B cell (primary cell): ENCODE measurements at regions not wholly inside any gene's neighbourhood (a gene's known extent, or its start where the extent isn't known, plus 50 kb on each side); places are given as distances from the start of the nearest gene placed in this dataset.

ENCODE experiments used
- ATAC-seq: fragments of 200-7000 bp; cut with Tn5 transposase; one replicate; pipeline ENCODE4 v1.10.0; 2021; ENCODE audit warnings: low read depth, mild to moderate bottlenecking, moderate number of reproducible peaks, moderate library complexity
- CTCF ChIA-PET: fragments of 350-600 bp; sonication (Branson Sonifier 250); formaldehyde crosslinking; loops from one replicate; lab custom pipeline; 2021; ENCODE audit warnings: antibody characterized with exemption, inconsistent platforms; lab: Charles Lee
- POLR2A ChIA-PET: fragments of 350-600 bp; sonication (Branson Sonifier 250); formaldehyde crosslinking; loops from one replicate; lab custom pipeline; 2021; ENCODE audit warnings: antibody characterized with exemption; lab: Charles Lee
- DNase-seq: peaks from one replicate; pipeline ENCODE4 v3.0.0; 2013
- H2AFZ ChIP-seq: 2 replicates; pipeline ENCODE4 v1.6.1; 2012; ENCODE audit warnings: mild to moderate bottlenecking, low read depth, low read length; ENCODE audit not compliant: insufficient read depth, poor library complexity, severe bottlenecking
- H3K27ac ChIP-seq, 2 donors: 1 replicate in 1 of 2; 2 replicates in 1 of 2; pipeline ENCODE4 v1.5.1; 2012 to 2013; ENCODE audit warnings: low read length in 2 of 2, mild to moderate bottlenecking in 2 of 2, moderate library complexity in 1 of 2
- H3K27me3 ChIP-seq, 4 experiments: fragments of 200-600 bp in 1 of 4; sonication (generic) in 1 of 4; replicated peaks in 1 of 4; 1 replicate in 2 of 4; 2 replicates in 2 of 4; pipeline versions ENCODE4 v1.6.1 to v1.7.0; 2013 to 2016; ENCODE audit warnings: low read length in 3 of 4, mild to moderate bottlenecking in 2 of 4, mixed read lengths in 1 of 4, moderate library complexity in 1 of 4; ENCODE audit not compliant: insufficient read depth in 4 of 4, control insufficient read depth in 3 of 4; ENCODE audit errors: control extremely low read depth in 1 of 4
- H3K36me3 ChIP-seq, 2 experiments: replicated peaks in 1 of 2; 1 replicate in 1 of 2; 2 replicates in 1 of 2; pipeline versions ENCODE4 v1.6.1 to v1.7.1; 2013; ENCODE audit warnings: low read length in 1 of 2; ENCODE audit not compliant: insufficient read depth in 2 of 2, control insufficient read depth in 1 of 2; ENCODE audit errors: control extremely low read depth in 1 of 2, extremely low read depth in 1 of 2
- H3K4me1 ChIP-seq, 2 donors: fragments of 200-600 bp in 1 of 2; sonication (generic) in 1 of 2; 1 replicate in 1 of 2; 2 replicates in 1 of 2; pipeline versions ENCODE4 v1.5.1 to v1.6.1; 2013 to 2017; ENCODE audit warnings: low read length in 2 of 2; ENCODE audit not compliant: control insufficient read depth in 2 of 2, insufficient read depth in 2 of 2
- H3K4me2 ChIP-seq: replicated peaks from 2 replicates; pipeline ENCODE3; 2012; ENCODE audit warnings: mild to moderate bottlenecking, low read depth, low read length; ENCODE audit not compliant: poor library complexity, severe bottlenecking
- H3K4me3 ChIP-seq, 5 experiments: fragments of 200-600 bp in 1 of 5; sonication (generic) in 1 of 5; 1 replicate in 3 of 5; 2 replicates in 2 of 5; pipeline versions ENCODE4 v1.5.1 to v1.7.0; 2011 to 2016; ENCODE audit warnings: low read length in 4 of 5, mild to moderate bottlenecking in 4 of 5, low read depth in 2 of 5, control low read depth in 1 of 5, moderate library complexity in 1 of 5; ENCODE audit not compliant: insufficient read depth in 1 of 5; ENCODE audit errors: control extremely low read depth in 1 of 5, extremely low read depth in 1 of 5
- H3K79me2 ChIP-seq: fragments of 200-600 bp; sonication (generic); one replicate; pipeline ENCODE4 v1.6.0; 2016; ENCODE audit warnings: low read length; ENCODE audit not compliant: control insufficient read depth, insufficient read depth
- H3K9ac ChIP-seq: fragments of 200-600 bp; sonication (generic); 2 replicates; pipeline ENCODE4 v1.6.1; 2017; ENCODE audit warnings: mild to moderate bottlenecking, low read length, moderate library complexity
- H3K9me3 ChIP-seq, 3 donors: one replicate each; pipeline versions ENCODE4 v1.6.1 to v1.7.1; 2013; ENCODE audit warnings: low read length in 2 of 3; ENCODE audit not compliant: control insufficient read depth in 2 of 3, insufficient read depth in 1 of 3; ENCODE audit errors: control extremely low read depth in 1 of 3
- H4K20me1 ChIP-seq: 2 replicates; pipeline ENCODE4 v1.6.0; 2012; ENCODE audit warnings: mild to moderate bottlenecking, low read length; ENCODE audit not compliant: insufficient read depth, control insufficient read depth, poor library complexity, severe bottlenecking
- H3K27ac Mint-ChIP-seq: one replicate; pipeline ENCODE4 v1.8.0; 2021; ENCODE audit warnings: mixed read lengths
- H3K27me3 Mint-ChIP-seq: one replicate; pipeline ENCODE4 v1.8.0; 2021; ENCODE audit warnings: mixed read lengths
- H3K4me1 Mint-ChIP-seq: one replicate; pipeline ENCODE4 v1.8.0; 2021; ENCODE audit warnings: mixed read lengths
- H3K4me3 Mint-ChIP-seq: one replicate; pipeline ENCODE4 v1.8.0; 2021; ENCODE audit warnings: mixed read lengths
- H3K9me3 Mint-ChIP-seq: one replicate; pipeline ENCODE4 v1.8.0; 2022; ENCODE audit warnings: mixed read lengths; ENCODE audit not compliant: insufficient read depth
- EZH2 ChIP-seq: IDR thresholded peaks from 2 replicates; pipeline ENCODE4 v1.6.1; 2012; ENCODE audit warnings: borderline replicate concordance, low read depth, mild to moderate bottlenecking, moderate library complexity, low read length; ENCODE audit not compliant: insufficient read depth, poor library complexity, severe bottlenecking
- WGBS: methylation state at CpG from one replicate; pipeline ENCODE4 v1.1.5; 2013; ENCODE audit warnings: missing lambda C conversion rate; ENCODE audit not compliant: insufficient coverage; 5-methylcytosine and 5-hydroxymethylcytosine counted together
- intact Hi-C: fragments of 100-400 bp; cut with micrococcal nuclease; formaldehyde crosslinking; loops from one replicate; pipeline ENCODE4 v1.10.0; 2022
- TF ChIP-seq, protein P1 (sequence below): fragments of 200-600 bp; IDR thresholded peaks from one replicate; pipeline ENCODE4 v1.8.0; 2022; ENCODE audit warnings: antibody characterized with exemption, mild to moderate bottlenecking

- ChIA-PET POLR2A (no interaction called here), CTCF (no interaction called here)
- no peak for DNase-seq
- 94% methylated on average over 6 of the region's 6 CpGs for WGBS
- Mint-ChIP-seq H3K27ac (no peak overlapping the region), H3K4me1 (no peaks in the 10 kb centered on the region), H3K27me3 (no peaks in the 10 kb centered on the region), H3K9me3 (no peaks in the 10 kb centered on the region), H3K4me3 (no peak overlapping the region)
- intact Hi-C loops: no loop called here
- H4K20me1 ChIP-seq: no peaks in the 10 kb centered on the region
- peaks cover 0 to 4% (median 0%) of the 10 kb centered on the region in 4 experiments for H3K27me3 ChIP-seq
- no peak overlapping the region for H3K27ac ChIP-seq
- no peaks in the 10 kb centered on the region for H3K36me3 ChIP-seq
- H3K9ac ChIP-seq: no peak overlapping the region
- H3K9me3 ChIP-seq: no peaks in the 10 kb centered on the region
- H2AFZ ChIP-seq: no peak overlapping the region
- no peak overlapping the region for H3K4me2 ChIP-seq
- no peak for ATAC-seq
- TF ChIP-seq, protein P1, sequence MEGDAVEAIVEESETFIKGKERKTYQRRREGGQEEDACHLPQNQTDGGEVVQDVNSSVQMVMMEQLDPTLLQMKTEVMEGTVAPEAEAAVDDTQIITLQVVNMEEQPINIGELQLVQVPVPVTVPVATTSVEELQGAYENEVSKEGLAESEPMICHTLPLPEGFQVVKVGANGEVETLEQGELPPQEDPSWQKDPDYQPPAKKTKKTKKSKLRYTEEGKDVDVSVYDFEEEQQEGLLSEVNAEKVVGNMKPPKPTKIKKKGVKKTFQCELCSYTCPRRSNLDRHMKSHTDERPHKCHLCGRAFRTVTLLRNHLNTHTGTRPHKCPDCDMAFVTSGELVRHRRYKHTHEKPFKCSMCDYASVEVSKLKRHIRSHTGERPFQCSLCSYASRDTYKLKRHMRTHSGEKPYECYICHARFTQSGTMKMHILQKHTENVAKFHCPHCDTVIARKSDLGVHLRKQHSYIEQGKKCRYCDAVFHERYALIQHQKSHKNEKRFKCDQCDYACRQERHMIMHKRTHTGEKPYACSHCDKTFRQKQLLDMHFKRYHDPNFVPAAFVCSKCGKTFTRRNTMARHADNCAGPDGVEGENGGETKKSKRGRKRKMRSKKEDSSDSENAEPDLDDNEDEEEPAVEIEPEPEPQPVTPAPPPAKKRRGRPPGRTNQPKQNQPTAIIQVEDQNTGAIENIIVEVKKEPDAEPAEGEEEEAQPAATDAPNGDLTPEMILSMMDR: no peak
- TF ChIP-seq EZH2: no peak
- no peaks in the 10 kb centered on the region for H3K4me1 ChIP-seq
- no peak overlapping the region for H3K4me3 ChIP-seq
- H3K79me2 ChIP-seq: no peaks in the 10 kb centered on the region
Measured at GRCh38 chr18:64295839-64296238, 147.0 kb upstream of the LINC00305 start.

GRCh38 chr18:64294967-64295366 lies 146.1 kb upstream of the LINC00305 start:
- Mint-ChIP-seq H3K9me3 (no peaks in the 10 kb centered on the region), H3K27me3 (no peaks in the 10 kb centered on the region), H3K4me3 (no peak overlapping the region), H3K4me1 (no peaks in the 10 kb centered on the region), H3K27ac (no peak overlapping the region)
- intact Hi-C loops: no loop called here
- no peaks in the 10 kb centered on the region for H3K9me3 ChIP-seq
- no peak overlapping the region for H3K27ac ChIP-seq
- H3K27me3 ChIP-seq: peaks cover 0 to 4% (median 0%) of the 10 kb centered on the region in 4 experiments
- ATAC-seq (no peak), DNase-seq (no peak)
- no peaks in the 10 kb centered on the region for H3K36me3 ChIP-seq
- no peaks in the 10 kb centered on the region for H3K79me2 ChIP-seq
- H3K4me2 ChIP-seq: no peak overlapping the region
- POLR2A ChIA-PET: no interaction called here
- WGBS: 75% methylated on average over 1 of the region's 4 CpGs
- TF ChIP-seq, protein P1: no peak
- no peak for TF ChIP-seq EZH2
- CTCF ChIA-PET: no interaction called here
- H3K9ac ChIP-seq: no peak overlapping the region
- no peak overlapping the region for H3K4me3 ChIP-seq
- no peaks in the 10 kb centered on the region for H4K20me1 ChIP-seq
- no peak overlapping the region for H2AFZ ChIP-seq
- no peaks in the 10 kb centered on the region for H3K4me1 ChIP-seq
